ENCODE measurements at regions not wholly inside any gene's neighbourhood (a gene's known extent, or its start where the extent isn't known, plus 50 kb on each side); places are given as distances from the start of the nearest gene placed in this dataset.

GRCh38 chr21:19541602-19542001, 1138.0 kb upstream of the TMPRSS15 start:
- no peak for TF ChIP-seq EZH2phosphoT487 (IDR thresholded peaks at IDR 0.05; ENCODE audit: insufficient read depth, low read depth)
- no peak for TF ChIP-seq EZH2 (IDR thresholded peaks at IDR 0.05; ENCODE audit: insufficient read depth, poor library complexity, severe bottlenecking)
